Gastroesophageal sphincter (tissue), 4 donors: ENCODE measurements at regions not wholly inside any gene's neighbourhood (a gene's known extent, or its start where the extent isn't known, plus 50 kb on each side); places are given as distances from the start of the nearest gene placed in this dataset.

Experiments used
- ATAC-seq: fragments of 150-250 bp; one replicate; pipeline ENCODE4 v1.9.1; 2016; ENCODE audit warnings: mild to moderate bottlenecking, moderate library complexity
- H3K27ac ChIP-seq, 4 donors: fragments of 200-600 bp; sonication (generic) in 3 of 4; 1 replicate in 3 of 4; 2 replicates in 1 of 4; pipeline ENCODE4 v1.5.1; 2016 to 2019
- H3K27me3 ChIP-seq: fragments of 200-600 bp; sonication (generic); one replicate; pipeline ENCODE4 v1.5.1; 2019
- H3K36me3 ChIP-seq, 2 donors: fragments of 200-600 bp; sonication (generic); one replicate each; pipeline ENCODE4 v1.5.1; 2019; ENCODE audit warnings: control low read depth in 1 of 2
- H3K4me1 ChIP-seq, 3 donors: fragments of 200-600 bp; sonication (generic); 1 replicate in 2 of 3; 2 replicates in 1 of 3; pipeline ENCODE4 v1.5.1; 2016 to 2019; ENCODE audit warnings: control low read depth in 2 of 3
- H3K4me3 ChIP-seq, 2 donors: fragments of 200-600 bp; sonication (generic); one replicate each; pipeline ENCODE4 v1.5.1; 2019; ENCODE audit warnings: mild to moderate bottlenecking in 1 of 2, moderate library complexity in 1 of 2
- H3K9me3 ChIP-seq, 3 donors: fragments of 200-600 bp; sonication (generic); one replicate each; pipeline ENCODE4 v1.5.1; 2017 to 2019; ENCODE audit warnings: control low read depth in 2 of 3
- EP300 ChIP-seq: sonication (generic); formaldehyde crosslinking; IDR thresholded peaks from one replicate; pipeline ENCODE4 v1.6.1; 2017; ENCODE audit warnings: antibody characterized with exemption, mild to moderate bottlenecking
- POLR2A ChIP-seq, 2 donors: fragments of 450-650 bp; IDR thresholded peaks; one replicate each; pipeline ENCODE4 v1.6.1; 2017; ENCODE audit warnings: antibody characterized with exemption in 2 of 2, mild to moderate bottlenecking in 2 of 2, moderate library complexity in 1 of 2
- POLR2AphosphoS5 ChIP-seq: sonication (generic); formaldehyde crosslinking; IDR thresholded peaks from one replicate; pipeline ENCODE4 v1.6.1; 2017; ENCODE audit warnings: antibody characterized with exemption
- WGBS, 2 donors: methylation state at CpG; one replicate each; pipeline ENCODE4 v1.1.5; 2018; ENCODE audit warnings: low coverage in 1 of 2; 5-methylcytosine and 5-hydroxymethylcytosine counted together
- TF ChIP-seq, protein P1 (sequence below), 4 experiments: fragments of 200-600 bp in 2 of 4; fragments of 450-650 bp in 2 of 4; sonication (generic) in 1 of 4; IDR thresholded peaks; one replicate each; pipeline ENCODE4 v1.5.1; 2017 to 2019; ENCODE audit warnings: antibody characterized with exemption in 4 of 4, mild to moderate bottlenecking in 2 of 4, moderate library complexity in 2 of 4

DNA sequence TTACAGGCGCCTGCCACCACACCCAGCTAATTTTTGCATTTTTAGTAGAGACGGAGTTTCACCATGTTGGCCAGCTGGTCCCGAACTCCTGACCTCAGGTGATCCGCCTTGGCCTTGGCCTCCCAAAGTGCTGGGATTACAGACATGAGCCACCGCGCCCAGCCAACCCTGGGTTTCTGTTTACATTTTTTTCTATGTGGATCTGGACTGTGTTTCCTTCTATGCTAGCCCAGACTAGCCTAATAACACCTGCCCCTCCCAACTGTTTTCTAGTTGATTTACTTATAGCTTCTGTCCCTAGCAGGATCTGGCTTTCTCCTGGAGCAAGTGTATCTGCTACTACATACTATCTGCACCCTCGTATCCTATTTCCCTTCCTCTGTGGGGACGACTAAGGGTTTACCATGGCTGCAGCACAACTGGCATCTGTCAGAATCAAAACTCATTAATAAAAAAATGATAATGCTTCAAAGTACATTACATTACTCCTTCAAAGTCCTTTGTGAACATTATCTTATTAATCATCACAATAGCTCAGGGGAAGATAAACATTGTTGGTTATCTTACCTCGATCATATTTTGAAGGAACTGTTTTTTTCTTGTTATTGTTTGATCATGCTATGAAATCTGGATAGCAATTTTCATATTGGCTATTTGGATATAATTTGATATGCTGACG, 228.3 kb downstream of the KLF5 start:
- H3K27me3 ChIP-seq, result no peaks in the 10 kb centered on the region
- H3K4me3 ChIP-seq, result no peak overlapping the region
- WGBS, 2 donors, result 73 to 80% methylated on average over 4 to 5 of the region's 10 CpGs
- TF ChIP-seq EP300 (no peak), POLR2A (IDR thresholded peaks at IDR 0.05) (no peak), POLR2AphosphoS5 (no peak)
- TF ChIP-seq, protein P1, sequence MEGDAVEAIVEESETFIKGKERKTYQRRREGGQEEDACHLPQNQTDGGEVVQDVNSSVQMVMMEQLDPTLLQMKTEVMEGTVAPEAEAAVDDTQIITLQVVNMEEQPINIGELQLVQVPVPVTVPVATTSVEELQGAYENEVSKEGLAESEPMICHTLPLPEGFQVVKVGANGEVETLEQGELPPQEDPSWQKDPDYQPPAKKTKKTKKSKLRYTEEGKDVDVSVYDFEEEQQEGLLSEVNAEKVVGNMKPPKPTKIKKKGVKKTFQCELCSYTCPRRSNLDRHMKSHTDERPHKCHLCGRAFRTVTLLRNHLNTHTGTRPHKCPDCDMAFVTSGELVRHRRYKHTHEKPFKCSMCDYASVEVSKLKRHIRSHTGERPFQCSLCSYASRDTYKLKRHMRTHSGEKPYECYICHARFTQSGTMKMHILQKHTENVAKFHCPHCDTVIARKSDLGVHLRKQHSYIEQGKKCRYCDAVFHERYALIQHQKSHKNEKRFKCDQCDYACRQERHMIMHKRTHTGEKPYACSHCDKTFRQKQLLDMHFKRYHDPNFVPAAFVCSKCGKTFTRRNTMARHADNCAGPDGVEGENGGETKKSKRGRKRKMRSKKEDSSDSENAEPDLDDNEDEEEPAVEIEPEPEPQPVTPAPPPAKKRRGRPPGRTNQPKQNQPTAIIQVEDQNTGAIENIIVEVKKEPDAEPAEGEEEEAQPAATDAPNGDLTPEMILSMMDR (IDR thresholded peaks at IDR 0.05), result no peak
- H3K27ac ChIP-seq, result no peak overlapping the region
- no peak for ATAC-seq
- no peaks in the 10 kb centered on the region for H3K36me3 ChIP-seq
- no peaks in the 10 kb centered on the region for H3K4me1 ChIP-seq
- H3K9me3 ChIP-seq, result no peaks in the 10 kb centered on the region

DNA sequence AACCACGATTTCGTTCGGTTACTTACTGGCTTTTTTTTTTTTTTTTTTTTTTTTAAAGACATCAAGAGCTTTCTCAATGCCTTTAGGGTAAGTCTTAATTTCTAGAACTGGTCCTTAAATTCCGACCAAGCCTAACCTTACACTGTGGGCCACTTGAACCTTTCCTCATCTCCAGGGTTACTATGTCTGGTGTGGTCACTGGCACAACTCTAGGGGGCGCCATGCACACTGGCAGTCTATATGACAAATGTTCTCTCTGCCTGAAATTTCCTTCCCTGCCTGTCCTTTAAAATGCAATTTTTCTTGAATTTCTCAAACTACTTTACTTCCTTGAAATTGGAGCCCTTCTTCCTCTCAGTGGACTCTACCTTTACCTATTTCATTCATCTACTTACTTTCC, 227.4 kb downstream of the KLF5 start:
- WGBS, 2 donors, result 83 to 91% methylated on average over 4 to 5 of the region's 5 CpGs
- Histone ChIP-seq H3K9me3 (no peaks in the 10 kb centered on the region), H3K27ac (no peak overlapping the region), H3K27me3 (no peaks in the 10 kb centered on the region), H3K4me1 (no peaks in the 10 kb centered on the region), H3K4me3 (no peak overlapping the region), H3K36me3 (no peaks in the 10 kb centered on the region)
- ATAC-seq, result no peak
- TF ChIP-seq, protein P1 (IDR thresholded peaks at IDR 0.05), result no peak
- TF ChIP-seq POLR2A (IDR thresholded peaks at IDR 0.05), result no peak
- no peak for TF ChIP-seq POLR2AphosphoS5
- TF ChIP-seq EP300, result no peak

DNA sequence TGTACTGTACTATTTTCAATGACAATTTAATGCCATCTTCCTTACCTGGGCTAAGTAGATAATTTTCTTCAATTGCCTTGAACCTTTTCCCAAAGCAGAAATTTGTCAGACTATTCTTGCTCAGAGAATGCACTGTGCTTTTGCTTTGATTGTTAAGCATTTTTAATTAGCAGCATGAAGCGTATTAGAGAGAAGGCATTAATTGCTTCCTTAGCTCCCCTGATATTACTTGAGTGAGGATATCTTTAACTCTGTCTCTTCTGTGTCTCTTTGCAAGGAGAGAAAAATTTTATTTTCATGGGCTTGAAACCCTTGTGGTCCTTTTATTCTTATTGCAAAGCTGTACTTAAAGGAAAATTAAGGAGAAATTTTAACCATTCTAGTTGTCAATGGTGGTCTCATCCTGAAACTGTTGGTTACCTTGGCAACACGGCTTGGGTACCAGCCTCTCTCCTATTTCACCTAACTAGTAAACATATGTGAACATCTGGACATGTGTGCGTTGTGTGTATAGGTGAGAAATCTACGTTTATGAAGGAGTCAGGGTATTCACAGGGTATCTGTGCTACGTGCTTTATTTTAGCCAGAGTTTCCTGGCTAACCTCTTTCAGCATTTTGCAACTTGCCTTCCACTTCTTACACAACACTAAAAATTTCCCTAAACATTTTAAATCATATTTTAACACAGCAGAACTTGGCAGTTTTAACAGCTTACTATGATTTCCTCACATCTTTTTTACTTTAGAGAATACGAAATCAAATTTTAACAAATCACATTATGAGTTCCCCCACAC, 225.5 kb downstream of the KLF5 start:
- no peaks in the 10 kb centered on the region for H3K36me3 ChIP-seq
- no peaks in the 10 kb centered on the region for H3K27me3 ChIP-seq
- 63 to 64% methylated on average over 6 of the region's 6 CpGs for WGBS, 2 donors
- H3K4me3 ChIP-seq, result no peak overlapping the region
- TF ChIP-seq POLR2A (IDR thresholded peaks at IDR 0.05), result no peak
- no peak for TF ChIP-seq POLR2AphosphoS5
- TF ChIP-seq, protein P1 (IDR thresholded peaks at IDR 0.05), result no peak
- no peak for TF ChIP-seq EP300
- H3K27ac ChIP-seq, result no peak overlapping the region
- no peak for ATAC-seq
- no peaks in the 10 kb centered on the region for H3K4me1 ChIP-seq
- H3K9me3 ChIP-seq, result no peaks in the 10 kb centered on the region

DNA sequence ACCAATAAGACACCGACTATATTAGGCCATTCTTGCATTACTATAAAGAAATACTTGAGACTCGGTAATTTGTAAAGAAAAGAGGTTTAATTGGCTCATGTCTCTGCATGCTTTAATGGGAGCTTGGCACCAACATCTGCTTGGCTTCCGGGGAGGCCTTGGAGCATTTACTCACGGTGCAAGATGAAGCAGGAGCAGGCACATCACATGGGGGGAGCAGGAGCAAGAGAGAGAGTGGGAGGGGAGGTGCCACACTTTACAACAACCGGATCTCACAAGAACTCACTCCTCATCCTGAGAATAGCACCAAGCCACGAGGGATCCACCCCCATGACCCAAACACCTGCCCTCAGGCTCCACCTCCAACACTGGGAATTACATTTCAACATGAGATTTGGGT, 224.8 kb downstream of the KLF5 start:
- no peaks in the 10 kb centered on the region for H3K9me3 ChIP-seq
- WGBS, 2 donors, result 75 to 93% methylated on average over 2 to 6 of the region's 6 CpGs
- H3K4me1 ChIP-seq, result no peaks in the 10 kb centered on the region
- H3K4me3 ChIP-seq, result no peak overlapping the region
- TF ChIP-seq POLR2AphosphoS5 (no peak), POLR2A (IDR thresholded peaks at IDR 0.05) (no peak), EP300 (no peak)
- TF ChIP-seq, protein P1 (IDR thresholded peaks at IDR 0.05), result no peak
- no peak for ATAC-seq
- no peaks in the 10 kb centered on the region for H3K27me3 ChIP-seq
- H3K36me3 ChIP-seq, result no peaks in the 10 kb centered on the region
- no peak overlapping the region for H3K27ac ChIP-seq

DNA sequence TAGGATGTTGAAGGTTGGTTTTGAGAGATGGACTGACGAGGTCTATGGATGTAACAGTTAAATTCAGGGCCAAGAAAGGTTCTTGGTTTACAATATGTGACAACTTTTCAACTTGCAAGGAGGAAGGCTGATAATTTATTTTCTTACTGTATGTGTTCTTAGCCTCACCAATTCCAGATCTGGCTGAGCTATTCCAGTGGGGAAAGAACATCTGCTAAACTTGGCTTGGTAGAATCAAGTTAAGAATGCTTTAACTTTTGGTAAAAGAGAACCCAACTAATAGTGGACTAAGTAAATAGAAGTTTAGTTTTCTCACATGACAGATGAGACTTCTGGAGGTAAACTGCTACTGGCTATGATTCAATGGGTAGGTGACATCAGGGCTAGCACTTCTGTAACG, 222.9 kb downstream of the KLF5 start:
- TF ChIP-seq EP300 (no peak), POLR2AphosphoS5 (no peak), POLR2A (IDR thresholded peaks at IDR 0.05) (no peak)
- TF ChIP-seq, protein P1 (IDR thresholded peaks at IDR 0.05), result no peak
- ATAC-seq, result no peak
- Histone ChIP-seq H3K4me3 (no peak overlapping the region), H3K4me1 (no peaks in the 10 kb centered on the region), H3K27ac (no peak overlapping the region), H3K36me3 (no peaks in the 10 kb centered on the region), H3K9me3 (no peaks in the 10 kb centered on the region), H3K27me3 (no peaks in the 10 kb centered on the region)
- WGBS, 2 donors, result 73 to 79% methylated on average over 2 of the region's 2 CpGs
